ENCODE measurements at regions not wholly inside any gene's neighbourhood (a gene's known extent, or its start where the extent isn't known, plus 50 kb on each side); places are given as distances from the start of the nearest gene placed in this dataset.

DNA sequence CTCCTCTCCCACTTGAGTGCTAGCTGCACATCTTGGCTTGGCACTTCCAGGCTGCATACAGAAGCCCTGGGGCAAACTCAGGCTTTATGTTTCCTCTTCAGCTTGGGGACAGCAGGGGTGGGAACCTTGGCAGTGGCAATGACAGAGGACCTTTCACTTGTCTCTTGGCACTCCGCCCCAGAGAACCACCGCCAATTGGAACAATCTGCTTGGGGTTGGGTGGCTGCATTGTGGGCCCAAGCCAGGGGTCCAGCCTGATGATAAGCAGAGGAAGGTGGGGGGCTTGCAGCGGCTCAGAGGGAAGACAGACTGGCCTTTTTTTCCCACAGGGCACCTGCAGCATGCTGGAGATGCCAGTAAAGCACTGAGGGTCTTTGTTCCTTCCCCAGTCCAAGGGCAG, 179.0 kb upstream of the NMUR2 start (continued):
- TF ChIP-seq, protein P1, sequence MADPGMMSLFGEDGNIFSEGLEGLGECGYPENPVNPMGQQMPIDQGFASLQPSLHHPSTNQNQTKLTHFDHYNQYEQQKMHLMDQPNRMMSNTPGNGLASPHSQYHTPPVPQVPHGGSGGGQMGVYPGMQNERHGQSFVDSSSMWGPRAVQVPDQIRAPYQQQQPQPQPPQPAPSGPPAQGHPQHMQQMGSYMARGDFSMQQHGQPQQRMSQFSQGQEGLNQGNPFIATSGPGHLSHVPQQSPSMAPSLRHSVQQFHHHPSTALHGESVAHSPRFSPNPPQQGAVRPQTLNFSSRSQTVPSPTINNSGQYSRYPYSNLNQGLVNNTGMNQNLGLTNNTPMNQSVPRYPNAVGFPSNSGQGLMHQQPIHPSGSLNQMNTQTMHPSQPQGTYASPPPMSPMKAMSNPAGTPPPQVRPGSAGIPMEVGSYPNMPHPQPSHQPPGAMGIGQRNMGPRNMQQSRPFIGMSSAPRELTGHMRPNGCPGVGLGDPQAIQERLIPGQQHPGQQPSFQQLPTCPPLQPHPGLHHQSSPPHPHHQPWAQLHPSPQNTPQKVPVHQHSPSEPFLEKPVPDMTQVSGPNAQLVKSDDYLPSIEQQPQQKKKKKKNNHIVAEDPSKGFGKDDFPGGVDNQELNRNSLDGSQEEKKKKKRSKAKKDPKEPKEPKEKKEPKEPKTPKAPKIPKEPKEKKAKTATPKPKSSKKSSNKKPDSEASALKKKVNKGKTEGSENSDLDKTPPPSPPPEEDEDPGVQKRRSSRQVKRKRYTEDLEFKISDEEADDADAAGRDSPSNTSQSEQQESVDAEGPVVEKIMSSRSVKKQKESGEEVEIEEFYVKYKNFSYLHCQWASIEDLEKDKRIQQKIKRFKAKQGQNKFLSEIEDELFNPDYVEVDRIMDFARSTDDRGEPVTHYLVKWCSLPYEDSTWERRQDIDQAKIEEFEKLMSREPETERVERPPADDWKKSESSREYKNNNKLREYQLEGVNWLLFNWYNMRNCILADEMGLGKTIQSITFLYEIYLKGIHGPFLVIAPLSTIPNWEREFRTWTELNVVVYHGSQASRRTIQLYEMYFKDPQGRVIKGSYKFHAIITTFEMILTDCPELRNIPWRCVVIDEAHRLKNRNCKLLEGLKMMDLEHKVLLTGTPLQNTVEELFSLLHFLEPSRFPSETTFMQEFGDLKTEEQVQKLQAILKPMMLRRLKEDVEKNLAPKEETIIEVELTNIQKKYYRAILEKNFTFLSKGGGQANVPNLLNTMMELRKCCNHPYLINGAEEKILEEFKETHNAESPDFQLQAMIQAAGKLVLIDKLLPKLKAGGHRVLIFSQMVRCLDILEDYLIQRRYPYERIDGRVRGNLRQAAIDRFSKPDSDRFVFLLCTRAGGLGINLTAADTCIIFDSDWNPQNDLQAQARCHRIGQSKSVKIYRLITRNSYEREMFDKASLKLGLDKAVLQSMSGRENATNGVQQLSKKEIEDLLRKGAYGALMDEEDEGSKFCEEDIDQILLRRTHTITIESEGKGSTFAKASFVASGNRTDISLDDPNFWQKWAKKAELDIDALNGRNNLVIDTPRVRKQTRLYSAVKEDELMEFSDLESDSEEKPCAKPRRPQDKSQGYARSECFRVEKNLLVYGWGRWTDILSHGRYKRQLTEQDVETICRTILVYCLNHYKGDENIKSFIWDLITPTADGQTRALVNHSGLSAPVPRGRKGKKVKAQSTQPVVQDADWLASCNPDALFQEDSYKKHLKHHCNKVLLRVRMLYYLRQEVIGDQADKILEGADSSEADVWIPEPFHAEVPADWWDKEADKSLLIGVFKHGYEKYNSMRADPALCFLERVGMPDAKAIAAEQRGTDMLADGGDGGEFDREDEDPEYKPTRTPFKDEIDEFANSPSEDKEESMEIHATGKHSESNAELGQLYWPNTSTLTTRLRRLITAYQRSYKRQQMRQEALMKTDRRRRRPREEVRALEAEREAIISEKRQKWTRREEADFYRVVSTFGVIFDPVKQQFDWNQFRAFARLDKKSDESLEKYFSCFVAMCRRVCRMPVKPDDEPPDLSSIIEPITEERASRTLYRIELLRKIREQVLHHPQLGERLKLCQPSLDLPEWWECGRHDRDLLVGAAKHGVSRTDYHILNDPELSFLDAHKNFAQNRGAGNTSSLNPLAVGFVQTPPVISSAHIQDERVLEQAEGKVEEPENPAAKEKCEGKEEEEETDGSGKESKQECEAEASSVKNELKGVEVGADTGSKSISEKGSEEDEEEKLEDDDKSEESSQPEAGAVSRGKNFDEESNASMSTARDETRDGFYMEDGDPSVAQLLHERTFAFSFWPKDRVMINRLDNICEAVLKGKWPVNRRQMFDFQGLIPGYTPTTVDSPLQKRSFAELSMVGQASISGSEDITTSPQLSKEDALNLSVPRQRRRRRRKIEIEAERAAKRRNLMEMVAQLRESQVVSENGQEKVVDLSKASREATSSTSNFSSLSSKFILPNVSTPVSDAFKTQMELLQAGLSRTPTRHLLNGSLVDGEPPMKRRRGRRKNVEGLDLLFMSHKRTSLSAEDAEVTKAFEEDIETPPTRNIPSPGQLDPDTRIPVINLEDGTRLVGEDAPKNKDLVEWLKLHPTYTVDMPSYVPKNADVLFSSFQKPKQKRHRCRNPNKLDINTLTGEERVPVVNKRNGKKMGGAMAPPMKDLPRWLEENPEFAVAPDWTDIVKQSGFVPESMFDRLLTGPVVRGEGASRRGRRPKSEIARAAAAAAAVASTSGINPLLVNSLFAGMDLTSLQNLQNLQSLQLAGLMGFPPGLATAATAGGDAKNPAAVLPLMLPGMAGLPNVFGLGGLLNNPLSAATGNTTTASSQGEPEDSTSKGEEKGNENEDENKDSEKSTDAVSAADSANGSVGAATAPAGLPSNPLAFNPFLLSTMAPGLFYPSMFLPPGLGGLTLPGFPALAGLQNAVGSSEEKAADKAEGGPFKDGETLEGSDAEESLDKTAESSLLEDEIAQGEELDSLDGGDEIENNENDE (IDR thresholded peaks at IDR 0.05; ENCODE audit: insufficient replicate concordance, low read length): no peak
- no peak for TF ChIP-seq CEBPB (IDR thresholded peaks at IDR 0.05; ENCODE audit: low read depth, low read length)
- no peak for TF ChIP-seq MAFK (IDR thresholded peaks at IDR 0.05; ENCODE audit: low read depth, low read length)
- TF ChIP-seq CHD1 (IDR thresholded peaks at IDR 0.05; ENCODE audit: low read depth, low read length): no peak
- no peak for TF ChIP-seq PHF8 (conservative IDR thresholded peaks at IDR 0.05; ENCODE audit: low read depth, low read length)
- no peak for TF ChIP-seq RBBP5 (IDR thresholded peaks at IDR 0.05; ENCODE audit: borderline replicate concordance, low read depth, low read length)
- no peak for TF ChIP-seq SP4 (IDR thresholded peaks at IDR 0.05; ENCODE audit: low read length)
